ENCODE measurements at regions not wholly inside any gene's neighbourhood (a gene's known extent, or its start where the extent isn't known, plus 50 kb on each side); places are given as distances from the start of the nearest gene placed in this dataset.

GRCh38 chr2:19505199-19506136 lies 147.0 kb upstream of the OSR1 start (continued):
- TF ChIP-seq NR2F6 (IDR thresholded peaks at IDR 0.05) (peak; percentile 89), NR2F6 (CRISPR knock-in tag; IDR thresholded peaks at IDR 0.05) (peak; percentile 87), ERF (CRISPR knock-in tag; IDR thresholded peaks at IDR 0.05) (peak; percentile 84), HMGXB4 (CRISPR knock-in tag; IDR thresholded peaks at IDR 0.05; ENCODE audit: borderline replicate concordance in 1 of 2, low read depth in 1 of 2) (peak in 1 of 2 experiments; percentile 13; a peak in 1 of 4 replicates), ZNF446 (CRISPR knock-in tag; IDR thresholded peaks at IDR 0.05) (no peak), TP53 (CRISPR knock-in tag; conservative IDR thresholded peaks at IDR 0.05) (no peak), ZNF138 (CRISPR knock-in tag; IDR thresholded peaks at IDR 0.05; ENCODE audit: low read depth) (no peak), CHD4 (IDR thresholded peaks at IDR 0.05; ENCODE audit: borderline replicate concordance, low read length) (peak; percentile 95), HDAC6 (IDR thresholded peaks at IDR 0.05; ENCODE audit: low read depth, low read length) (no peak), NFATC3 (CRISPR knock-in tag; IDR thresholded peaks at IDR 0.05) (no peak), SOX5 (CRISPR knock-in tag; IDR thresholded peaks at IDR 0.05; ENCODE audit: borderline replicate concordance) (peak; percentile 93), SP5 (CRISPR knock-in tag; IDR thresholded peaks at IDR 0.05; ENCODE audit: borderline replicate concordance, low read depth) (0 out of 2 replicates have a peak, but pooled peaks have one; percentile 49), PBX3 (CRISPR knock-in tag; IDR thresholded peaks at IDR 0.05; ENCODE audit: borderline replicate concordance) (no peak), ZNF614 (CRISPR knock-in tag; IDR thresholded peaks at IDR 0.05; ENCODE audit: borderline replicate concordance) (peak; percentile 86), ZNF296 (CRISPR knock-in tag; conservative IDR thresholded peaks at IDR 0.05) (no peak), GZF1 (CRISPR knock-in tag; IDR thresholded peaks at IDR 0.05) (0 out of 2 replicates have a peak, but pooled peaks have one; percentile 38), SALL1 (CRISPR knock-in tag; IDR thresholded peaks at IDR 0.05) (peak; percentile 60; the same call in 1 of the 2 replicates), ZBTB43 (CRISPR knock-in tag; conservative IDR thresholded peaks at IDR 0.05) (0 out of 2 replicates have a peak, but pooled peaks have one; percentile 57), ZIK1 (CRISPR knock-in tag; IDR thresholded peaks at IDR 0.05; ENCODE audit: borderline replicate concordance, low read depth) (no peak), ZNF124 (CRISPR knock-in tag; IDR thresholded peaks at IDR 0.05) (peak; percentile 7; the same call in 1 of the 2 replicates), RFX1 (IDR thresholded peaks at IDR 0.05) (no peak), KDM4B (CRISPR knock-in tag; IDR thresholded peaks at IDR 0.05) (peak; percentile 89; the same call in 1 of the 2 replicates), POLR2A (IDR thresholded peaks at IDR 0.05; ENCODE audit: insufficient read depth in 1 of 2, low read depth in 2 of 2, low read length in 2 of 2) (peak in 1 of 2 experiments; percentile 53; a peak in 1 of 4 replicates), HMG20B (CRISPR knock-in tag; conservative IDR thresholded peaks at IDR 0.05) (peak; percentile 94), ZNF777 (CRISPR knock-in tag; IDR thresholded peaks at IDR 0.05) (no peak), MBD4 (IDR thresholded peaks at IDR 0.05; ENCODE audit: borderline replicate concordance, low read length) (peak; percentile 94; the same call in 1 of the 2 replicates), ZNF33B (CRISPR knock-in tag; IDR thresholded peaks at IDR 0.05) (no peak), IKZF4 (CRISPR knock-in tag; IDR thresholded peaks at IDR 0.05; ENCODE audit: borderline replicate concordance, low read depth, not compliant biosample characterization) (no peak)

All from HepG2 (cell line).